Fibroblast of skin of abdomen (primary cell): ENCODE measurements at regions not wholly inside any gene's neighbourhood (a gene's known extent, or its start where the extent isn't known, plus 50 kb on each side); places are given as distances from the start of the nearest gene placed in this dataset.

ENCODE experiments used
- DNase-seq: peaks from one replicate; pipeline ENCODE4 v3.0.0-alpha.2; 2013

DNA sequence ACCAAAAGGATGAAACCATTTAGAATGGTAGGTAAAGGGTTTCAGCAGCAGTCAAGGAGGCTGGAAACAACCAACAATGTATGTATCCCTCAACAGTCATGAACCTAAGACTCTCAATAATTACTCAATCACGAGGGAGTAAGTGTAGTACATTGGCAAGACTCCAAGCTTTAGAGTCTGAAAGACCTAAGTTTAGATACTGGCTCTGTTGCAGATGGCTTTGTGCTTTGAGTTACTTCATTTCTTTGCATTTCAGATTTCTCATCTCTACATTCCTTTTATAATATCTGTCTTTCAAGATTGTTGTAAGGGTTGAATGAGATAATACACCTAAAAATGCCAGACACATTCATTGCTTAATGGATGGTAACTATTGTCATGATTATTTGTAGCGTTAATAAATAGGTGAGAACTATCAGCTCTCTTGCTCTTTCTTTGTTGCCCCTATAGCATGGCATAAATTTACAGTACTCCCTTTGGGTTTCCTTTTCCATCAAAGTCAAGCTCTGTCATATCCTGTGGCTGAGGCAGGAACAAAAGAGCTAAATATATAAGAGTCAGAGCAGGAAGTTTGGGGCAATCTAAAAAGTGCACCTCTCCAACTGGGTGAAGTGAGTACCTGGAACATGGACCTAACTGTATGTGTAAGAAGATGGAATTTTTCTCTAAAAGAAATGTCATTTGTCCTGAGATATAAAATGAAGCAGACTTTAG, 228.2 kb upstream of the ZC3H12C start:
- peak; percentile 66 for DNase-seq

DNA sequence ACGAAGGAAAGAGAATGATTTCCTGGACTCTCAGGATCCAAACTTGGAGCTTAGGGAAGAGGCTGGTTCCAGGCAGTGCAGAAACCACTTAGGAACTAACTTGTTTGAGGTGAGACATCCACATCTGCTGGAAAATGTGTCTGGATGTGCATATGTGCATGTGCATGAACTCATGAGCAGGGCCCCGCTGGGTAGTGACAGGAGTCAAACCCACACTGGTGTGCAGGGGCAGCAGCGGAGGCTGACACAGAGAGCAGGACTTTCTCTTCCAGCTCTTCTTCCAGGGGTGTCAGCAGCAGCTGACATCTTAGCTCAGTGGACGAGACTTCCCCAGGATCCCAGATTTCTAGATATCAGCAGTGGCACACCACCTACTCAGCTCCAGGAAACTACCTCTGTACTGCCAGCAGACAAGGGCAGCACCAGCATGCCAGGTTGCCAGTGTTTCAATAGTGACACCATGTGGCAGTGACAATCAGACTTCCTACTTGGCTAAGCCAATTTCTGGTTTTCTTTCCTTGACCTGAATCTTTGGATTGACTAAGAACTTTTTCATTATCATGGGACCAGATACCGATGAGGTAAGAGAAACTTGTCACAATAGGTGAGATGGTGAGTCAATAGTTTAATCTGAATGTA, 227.5 kb upstream of the ZC3H12C start:
- no peak for DNase-seq

DNA sequence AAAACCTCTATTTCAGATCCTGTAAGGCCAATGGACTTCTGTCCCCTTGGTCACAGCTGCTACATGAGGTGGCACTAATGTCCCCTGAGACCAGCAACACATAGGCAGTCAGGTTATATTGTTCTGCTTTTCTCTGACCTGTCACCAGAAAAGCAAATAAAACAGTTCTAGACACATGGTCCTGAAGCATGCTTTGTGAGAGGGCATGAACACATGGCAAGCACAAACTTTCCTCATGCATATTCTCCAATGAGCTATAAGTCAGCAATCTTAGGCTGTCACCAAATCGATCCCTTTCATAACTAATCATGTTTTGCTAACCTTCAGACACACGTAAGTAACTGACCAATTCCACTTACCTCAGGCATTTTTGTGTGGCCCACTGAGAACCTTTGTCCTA, 225.4 kb upstream of the ZC3H12C start:
- no peak for DNase-seq

DNA sequence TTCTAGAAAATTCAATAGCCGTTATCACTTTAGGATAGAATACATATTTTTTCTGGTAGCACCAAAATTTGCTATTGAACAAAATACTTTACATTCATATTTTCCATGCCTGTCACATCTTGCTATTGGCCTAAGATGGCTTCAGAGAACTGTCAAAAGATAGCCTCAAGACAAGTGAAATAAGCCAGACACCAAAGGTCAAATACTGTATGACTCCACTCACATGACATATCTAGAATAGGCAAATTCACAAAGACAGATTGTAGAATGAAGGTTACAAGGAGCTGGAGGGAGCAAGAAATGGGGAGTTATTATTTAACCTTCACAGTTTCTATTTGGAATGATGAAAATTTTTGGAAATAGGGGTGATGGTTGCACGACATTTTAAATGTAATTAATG, 223.7 kb upstream of the ZC3H12C start:
- no peak for DNase-seq

DNA sequence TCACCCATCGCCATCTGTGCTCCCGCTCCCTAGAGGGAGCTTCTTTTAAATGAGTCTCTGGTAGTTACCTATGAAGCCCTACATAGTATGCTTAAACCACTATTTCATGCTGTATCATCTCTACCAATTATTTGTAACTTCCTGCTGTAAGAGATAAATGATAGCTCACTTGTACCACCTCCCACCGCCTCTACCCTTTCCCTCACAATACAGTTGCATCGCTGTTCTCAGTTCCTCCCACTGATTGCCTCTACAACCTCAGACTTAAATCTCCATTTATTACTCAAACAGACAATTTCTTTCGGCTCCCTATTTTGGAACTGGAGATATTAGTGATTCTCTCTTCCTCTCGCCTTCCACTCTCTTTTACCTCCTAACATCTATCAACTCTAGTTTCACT, 222.9 kb upstream of the ZC3H12C start:
- DNase-seq = no peak

DNA sequence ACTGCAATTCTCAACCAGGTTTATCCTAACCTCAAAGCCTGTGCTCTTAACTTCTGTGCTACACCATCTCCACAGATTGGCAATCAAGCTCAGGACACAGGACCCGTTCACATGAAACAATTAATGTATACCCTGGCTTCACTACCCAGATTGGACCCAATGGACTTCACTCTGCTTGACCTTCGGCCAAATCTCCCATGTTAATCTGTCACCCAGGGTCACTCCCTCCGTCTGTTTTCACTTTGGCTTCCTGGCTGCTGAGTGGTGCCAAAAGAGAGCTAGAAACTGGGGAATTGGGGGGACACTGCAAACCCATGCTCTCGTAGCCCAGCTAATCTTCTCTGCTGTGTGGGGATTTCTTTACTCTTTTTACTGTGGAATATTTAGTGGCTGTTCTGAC, 216.1 kb upstream of the ZC3H12C start:
- DNase-seq = no peak

DNA sequence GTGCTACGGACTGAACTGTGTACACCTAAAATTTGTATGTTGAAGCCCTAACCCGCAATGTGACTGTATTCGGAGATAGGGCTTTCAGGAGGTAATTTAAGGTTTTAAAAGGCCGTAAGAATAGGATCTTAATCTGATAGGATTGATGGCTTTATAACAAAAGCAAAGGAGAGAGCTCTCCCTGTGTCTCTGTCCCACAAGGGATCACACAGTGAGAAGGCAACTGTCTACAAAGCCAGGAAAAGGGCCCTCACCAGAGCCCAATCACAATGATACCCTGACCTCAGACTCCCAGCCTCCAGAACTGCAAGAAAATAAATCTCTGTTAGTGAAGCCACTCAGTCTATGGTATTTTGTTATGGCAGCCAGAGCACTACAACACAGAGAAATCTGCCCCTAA, 208.7 kb upstream of the ZC3H12C start:
- no peak for DNase-seq

DNA sequence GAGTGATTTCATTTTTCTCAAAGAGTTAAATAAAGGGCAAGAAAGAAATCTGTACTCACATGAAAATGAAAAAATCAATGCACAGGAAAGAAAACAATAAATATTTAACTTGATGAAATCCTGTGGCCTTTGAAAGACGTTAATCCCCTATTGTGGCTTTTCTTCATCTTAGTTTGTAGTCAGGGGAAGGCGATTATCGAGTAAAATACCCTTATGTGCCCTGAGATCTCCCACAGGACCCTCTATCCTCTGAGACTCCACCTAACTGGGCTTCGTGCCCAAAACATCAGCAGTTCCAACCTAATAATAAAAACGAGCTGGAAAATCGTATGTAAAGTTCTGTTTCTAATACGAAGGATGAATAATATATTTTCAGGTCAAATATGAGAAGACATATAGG, 208.2 kb upstream of the ZC3H12C start:
- no peak for DNase-seq

DNA sequence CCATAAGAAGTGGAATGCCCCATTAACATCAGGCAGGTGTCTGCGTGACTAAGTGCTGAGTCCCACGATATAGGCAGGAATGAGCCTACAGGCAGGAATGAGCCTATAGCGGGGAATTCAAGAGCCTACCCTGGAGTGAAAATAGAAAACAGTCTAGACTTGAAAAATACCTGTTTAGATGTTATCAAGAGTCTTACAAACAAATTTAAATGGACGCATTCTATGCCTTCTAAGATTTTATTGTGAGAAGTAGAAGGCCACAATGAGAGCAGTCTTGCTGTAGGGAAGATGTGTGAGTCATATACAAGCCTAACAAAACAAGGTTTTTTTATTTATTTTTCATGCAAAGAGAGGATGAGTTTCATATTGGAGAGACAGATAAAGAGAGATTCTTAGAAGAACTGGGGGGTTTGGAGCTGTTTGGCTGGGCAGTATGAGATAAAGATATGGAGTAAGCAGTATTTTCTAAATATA, 200.8 kb upstream of the ZC3H12C start:
- no peak for DNase-seq

DNA sequence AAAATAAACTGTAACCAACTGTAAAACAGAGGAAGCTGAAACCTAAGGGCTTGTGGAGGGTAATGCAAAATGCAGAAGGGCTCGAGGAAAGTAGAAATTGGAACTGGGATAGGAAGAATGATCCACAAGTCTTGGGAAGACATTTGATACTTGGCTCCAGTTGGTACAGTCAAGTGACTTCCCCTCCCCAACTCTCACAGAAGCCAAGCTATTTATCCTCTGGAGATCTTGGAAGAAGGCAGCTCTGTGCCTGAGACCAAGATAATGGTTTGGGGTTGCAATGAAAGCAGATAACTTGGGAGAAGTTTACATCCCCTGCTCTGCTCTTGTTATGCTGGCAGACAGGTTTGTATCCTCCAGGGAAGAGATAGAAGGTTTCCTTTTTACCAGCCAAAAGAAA, 198.9 kb upstream of the ZC3H12C start:
- no peak for DNase-seq

DNA sequence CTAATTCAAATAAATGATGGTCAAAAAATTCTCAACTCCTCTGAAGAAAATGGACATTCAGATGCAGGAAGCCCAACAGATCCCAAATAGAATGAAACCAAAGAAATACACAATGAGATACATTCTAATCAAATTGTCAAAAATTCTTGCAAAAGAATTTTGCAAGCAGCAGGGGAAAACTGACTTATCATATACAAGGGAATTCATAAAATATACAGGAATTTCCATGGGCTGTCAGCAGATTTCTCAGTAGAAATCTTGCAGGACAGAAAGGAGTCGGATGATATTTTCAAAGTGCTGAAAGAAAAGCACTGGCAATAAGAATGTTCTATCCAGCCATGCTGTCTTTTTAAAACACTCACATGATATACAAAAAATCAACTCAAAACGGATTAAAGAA, 194.6 kb upstream of the ZC3H12C start:
- no peak for DNase-seq

DNA sequence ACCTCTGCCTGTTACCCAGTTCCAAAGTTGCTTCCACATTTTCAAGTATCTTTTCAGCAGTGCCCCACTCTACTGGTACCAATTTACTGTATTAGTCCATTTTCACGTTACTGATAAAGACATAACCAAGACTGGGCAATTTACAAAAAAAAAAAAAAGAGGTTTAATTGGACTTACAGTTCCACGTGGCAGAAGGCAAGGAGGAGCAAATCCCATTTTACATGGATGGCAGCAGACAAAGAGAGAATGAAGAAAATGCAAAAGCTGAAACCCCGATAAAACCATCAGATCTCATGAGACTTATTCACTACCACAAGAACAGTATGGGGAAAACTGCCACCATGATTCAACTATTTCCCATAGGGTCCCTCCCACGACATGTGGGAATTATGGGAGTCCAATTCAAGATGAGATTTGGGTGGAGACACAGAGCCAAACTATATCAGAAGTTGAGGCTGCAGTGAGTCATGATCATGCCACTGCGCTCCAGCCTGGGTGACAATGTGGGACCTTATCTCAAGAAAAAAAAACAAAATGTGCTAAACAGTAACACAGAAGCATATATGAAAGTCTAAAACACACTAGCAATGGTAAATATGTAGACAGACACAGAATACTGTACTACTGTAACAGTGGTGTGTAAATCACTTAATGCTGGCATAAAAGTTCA, 190.3 kb upstream of the ZC3H12C start:
- DNase-seq = no peak

DNA sequence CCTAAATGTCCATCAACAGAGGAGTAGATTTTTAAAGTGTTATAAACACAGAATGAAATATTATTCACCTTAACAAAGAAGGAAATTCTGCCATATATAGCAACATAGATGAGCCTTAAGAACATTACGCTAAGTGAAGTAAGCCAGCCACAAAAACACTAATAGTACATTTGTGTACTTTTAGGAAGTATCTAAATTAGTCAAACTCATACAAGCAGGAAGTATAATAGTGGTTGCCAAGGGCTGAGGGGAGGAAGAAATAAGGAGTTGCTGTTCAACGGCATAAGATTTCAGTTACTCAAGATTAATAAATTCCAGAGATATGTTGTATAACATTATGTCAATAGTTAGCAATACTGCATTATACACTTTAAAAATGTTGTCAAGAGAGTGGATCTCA, 181.7 kb upstream of the ZC3H12C start:
- no peak for DNase-seq

DNA sequence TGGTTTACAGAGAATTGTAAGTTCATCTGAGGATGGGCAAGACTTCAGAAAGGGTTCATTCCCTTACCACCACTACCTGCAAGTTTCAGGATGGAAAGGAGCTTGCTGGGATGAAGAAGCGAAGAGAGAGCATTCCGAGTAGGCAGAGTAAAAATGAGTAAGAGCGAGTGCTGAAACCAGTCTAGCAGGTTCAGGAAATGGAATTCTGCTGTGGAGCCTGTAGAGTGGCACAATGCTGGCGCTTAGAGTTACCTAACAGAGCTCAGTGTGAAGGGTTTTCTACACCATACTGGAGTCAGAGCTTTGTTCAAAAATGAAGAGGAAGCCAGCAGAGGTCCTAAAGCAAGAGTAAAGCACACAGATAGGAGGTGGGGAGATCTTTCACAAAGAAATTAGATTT, 179.2 kb upstream of the ZC3H12C start:
- DNase-seq = no peak

DNA sequence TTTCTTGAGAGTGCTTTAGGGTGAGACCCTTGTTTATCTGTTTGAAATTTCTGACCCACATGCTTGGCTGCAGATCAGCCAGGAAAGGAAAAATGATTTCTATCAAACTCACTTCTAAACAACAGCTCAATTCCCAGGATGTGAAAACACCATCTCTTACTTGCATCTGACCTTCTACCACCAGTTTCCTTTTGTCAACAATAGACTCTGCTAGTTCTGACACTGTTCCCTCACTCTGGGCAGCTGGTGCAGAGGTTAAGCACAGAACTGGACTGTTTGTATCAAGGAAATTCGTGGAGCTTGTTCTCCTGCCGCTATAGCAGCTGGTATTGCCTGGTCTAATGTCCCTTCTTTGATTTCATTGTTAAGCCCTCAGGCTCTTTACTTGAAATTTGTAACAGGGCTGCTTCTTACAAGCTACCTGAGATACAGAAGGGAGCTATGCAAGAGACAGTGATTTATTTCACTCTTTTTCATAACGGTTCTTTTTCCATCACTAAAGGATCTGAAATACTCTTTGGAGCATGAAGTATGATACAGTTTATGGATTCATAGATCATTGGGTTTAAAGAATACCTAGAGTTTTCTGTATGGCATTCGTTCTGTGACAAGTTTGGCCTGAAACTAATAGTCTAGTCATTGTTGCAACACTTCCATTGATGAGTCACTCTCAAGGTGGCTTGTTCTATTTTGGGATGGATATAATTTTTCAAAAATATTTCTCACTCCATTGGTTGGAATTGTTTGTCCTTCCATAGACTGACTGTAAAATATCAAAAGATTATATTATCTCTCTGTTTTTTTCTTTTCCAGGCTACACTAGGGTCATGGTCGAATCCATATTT, 178.2 kb upstream of the ZC3H12C start:
- DNase-seq = peak; percentile 17

DNA sequence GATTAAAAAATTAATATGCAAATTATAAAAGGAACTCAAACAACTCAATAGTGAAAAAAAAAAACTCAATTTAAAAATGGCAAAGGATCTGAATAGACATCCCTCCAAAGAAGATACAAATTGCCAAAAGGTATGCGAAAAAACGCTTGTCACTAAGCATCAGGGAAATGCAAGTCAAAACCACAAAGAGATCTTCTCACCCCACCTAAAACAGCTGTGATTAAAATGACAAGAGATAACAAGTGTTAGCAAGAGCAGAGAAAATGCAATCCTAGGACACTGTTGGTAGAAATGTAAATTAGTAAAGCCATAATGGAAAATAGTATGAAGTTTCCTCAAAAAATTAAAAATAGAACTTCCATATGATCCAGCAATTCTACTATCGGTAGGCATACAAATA, 166.3 kb upstream of the ZC3H12C start:
- DNase-seq = no peak

DNA sequence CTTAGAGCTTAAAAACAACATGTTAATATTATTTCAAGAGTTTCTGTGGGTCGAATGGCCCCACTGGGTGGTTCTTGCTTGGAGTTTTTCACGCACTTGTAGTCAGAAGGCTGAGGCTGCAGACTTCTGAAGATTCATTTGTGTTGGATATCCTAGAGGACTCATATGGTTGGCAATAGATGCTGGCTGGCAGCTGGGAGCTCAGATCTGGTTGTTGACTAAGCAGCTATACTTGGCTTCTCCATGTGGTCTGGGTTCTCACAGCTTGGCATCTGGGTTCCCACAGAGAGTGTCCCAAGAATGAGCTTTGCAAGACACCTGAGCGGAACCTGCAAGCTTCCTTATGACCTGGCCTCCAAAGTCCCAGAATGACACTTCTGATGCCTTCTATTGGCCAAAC, 163.9 kb upstream of the ZC3H12C start:
- no peak for DNase-seq

DNA sequence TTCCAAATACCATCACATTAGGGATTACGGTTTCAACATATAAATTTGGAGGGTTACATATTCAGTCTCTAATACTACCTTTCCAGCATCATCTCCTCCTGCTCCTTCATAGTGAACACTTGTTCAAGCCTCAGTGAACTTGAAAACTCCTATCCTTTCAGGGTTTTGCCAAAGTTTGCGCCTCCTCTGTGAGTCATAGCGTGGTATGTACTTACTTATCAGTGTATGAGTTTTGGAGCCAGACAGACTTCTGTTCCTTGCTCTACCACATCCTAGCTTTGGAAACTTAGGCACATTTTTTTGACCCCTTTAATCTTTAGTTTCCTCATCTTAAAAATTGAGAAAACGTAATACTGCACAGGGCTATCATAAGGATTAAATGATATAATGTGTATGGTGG, 160.1 kb upstream of the ZC3H12C start:
- peak; percentile 15 for DNase-seq

DNA sequence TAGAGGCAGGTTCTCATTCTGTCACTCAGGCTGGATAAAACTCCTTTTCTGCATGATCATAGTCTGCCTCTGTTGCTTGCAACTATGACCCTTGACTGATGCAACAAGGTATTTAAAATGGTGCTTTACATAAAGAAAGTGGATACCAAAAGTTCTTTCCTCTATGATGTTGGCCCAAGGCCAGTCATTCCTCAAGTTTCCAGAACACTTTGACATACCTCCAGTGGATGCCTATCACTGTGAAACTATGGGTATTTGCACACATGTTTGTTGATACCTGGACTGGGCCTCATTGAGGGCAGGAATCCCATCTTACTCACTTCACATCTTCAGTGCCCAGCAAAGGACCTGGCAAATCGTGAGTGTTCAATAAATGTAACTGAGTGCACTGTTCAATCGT, 159.0 kb upstream of the ZC3H12C start:
- DNase-seq = no peak

DNA sequence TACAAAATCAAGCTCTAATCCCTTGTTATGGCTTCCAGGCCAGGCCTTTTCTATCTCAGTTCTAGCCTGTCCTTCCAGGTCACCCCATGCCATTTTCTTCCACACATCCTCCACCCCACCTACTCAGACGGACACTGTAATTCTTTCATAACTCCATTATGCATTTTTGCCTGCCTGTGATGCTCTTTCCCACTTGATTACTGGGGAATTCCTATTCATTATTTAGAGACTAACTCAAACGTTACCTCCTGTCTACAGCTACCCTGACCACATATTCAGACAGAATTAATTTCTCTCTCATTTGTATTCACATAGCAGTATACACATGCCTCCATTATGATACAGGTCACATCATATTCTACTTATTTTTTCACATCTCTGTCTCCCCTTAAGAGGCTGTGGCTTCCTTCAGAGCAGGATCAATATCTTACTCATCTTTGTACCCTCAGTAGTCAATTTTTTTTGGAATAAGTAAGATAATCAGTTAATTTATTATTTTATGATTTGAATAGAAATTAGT, 156.5 kb upstream of the ZC3H12C start:
- DNase-seq = no peak

DNA sequence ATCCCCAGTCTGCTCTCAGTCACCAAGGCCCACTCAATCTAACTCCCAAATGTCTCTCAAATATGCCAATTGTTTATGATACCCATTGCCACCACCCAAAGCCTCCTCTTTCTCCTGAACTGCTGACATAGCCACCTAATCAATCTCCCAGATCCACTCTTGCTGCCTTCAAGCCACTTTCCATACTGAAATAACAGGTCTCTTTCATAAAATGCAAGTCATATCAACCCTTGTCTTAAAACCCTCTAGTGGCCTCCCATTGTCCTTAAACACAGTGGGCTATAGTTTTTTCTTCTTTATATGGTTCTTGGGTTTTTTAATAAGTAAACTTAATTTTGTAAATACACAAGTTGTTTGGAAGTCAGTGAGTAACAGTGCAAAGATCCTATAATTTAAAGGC, 155.2 kb upstream of the ZC3H12C start:
- no peak for DNase-seq

DNA sequence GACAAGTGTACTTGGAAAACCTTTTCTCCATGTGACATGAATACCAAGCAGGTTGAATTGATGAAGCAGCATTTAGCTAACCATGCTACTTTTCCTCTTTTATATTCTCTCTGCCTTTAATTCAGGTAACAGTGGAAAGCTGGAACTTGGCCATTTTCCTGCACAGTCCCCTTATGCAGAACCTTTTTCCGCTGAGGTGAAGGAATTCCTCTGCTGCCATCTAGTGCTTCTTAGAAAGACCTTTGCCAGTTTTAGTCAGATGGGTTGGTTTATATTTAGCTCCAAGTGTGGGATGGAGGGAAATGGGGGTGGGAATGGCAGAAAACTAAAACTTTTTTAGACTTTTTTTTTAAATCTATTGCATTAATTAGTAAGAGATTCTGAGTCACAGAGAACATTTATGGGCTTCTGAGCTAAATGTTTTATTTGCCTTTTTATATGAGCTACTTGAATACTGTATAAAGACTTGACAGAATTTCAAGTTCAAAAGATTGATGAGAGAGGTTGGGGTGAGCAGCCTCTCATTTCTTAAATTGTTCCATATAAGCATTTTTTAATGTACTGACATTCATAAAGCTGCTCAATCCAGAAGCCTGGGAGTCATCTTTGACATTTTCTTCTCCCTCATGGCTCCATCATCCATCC, 153.9 kb upstream of the ZC3H12C start:
- peak; percentile 80 for DNase-seq
